Kidney glomerular epithelial cell (primary cell): ENCODE measurements at regions not wholly inside any gene's neighbourhood (a gene's known extent, or its start where the extent isn't known, plus 50 kb on each side); places are given as distances from the start of the nearest gene placed in this dataset.

ENCODE experiments used
- DNase-seq: peaks from one replicate; lab custom pipeline; 2025; lab: John Stamatoyannopoulos, UW

GRCh38 chr2:100192825-100193224 lies 50.4 kb upstream of the AFF3 start:
- no peak for DNase-seq

GRCh38 chr2:100192300-100192699 lies 49.9 kb upstream of the AFF3 start:
- DNase-seq: no peak
